NB4 (cell line): ENCODE measurements at regions not wholly inside any gene's neighbourhood (a gene's known extent, or its start where the extent isn't known, plus 50 kb on each side); places are given as distances from the start of the nearest gene placed in this dataset.

Experiments used
- CTCF ChIP-seq: IDR thresholded peaks from one replicate; pipeline ENCODE4 v1.5.1; 2012; ENCODE audit warnings: low read depth, low read length
- MYC ChIP-seq: IDR thresholded peaks from 2 replicates; pipeline ENCODE4 v1.6.1; 2011; ENCODE audit warnings: low read depth, low read length
- POLR2A ChIP-seq: IDR thresholded peaks from 2 replicates; pipeline ENCODE4 v1.6.1; 2011; ENCODE audit warnings: mild to moderate bottlenecking; ENCODE audit not compliant: insufficient read length; ENCODE audit errors: extremely low read depth
- TF ChIP-seq, protein P1 (sequence below): IDR thresholded peaks from 2 replicates; pipeline ENCODE4 v1.6.1; 2011; ENCODE audit warnings: low read depth, low read length

- no peak for TF ChIP-seq CTCF
- TF ChIP-seq, protein P1, sequence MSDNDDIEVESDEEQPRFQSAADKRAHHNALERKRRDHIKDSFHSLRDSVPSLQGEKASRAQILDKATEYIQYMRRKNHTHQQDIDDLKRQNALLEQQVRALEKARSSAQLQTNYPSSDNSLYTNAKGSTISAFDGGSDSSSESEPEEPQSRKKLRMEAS, result no peak
- TF ChIP-seq POLR2A, result no peak
- no peak for TF ChIP-seq MYC
These were observed 121.5 kb downstream of the KATNIP start for GRCh38 chr16:27671410-27671809.
